ENCODE measurements at regions not wholly inside any gene's neighbourhood (a gene's known extent, or its start where the extent isn't known, plus 50 kb on each side); places are given as distances from the start of the nearest gene placed in this dataset.

DNA sequence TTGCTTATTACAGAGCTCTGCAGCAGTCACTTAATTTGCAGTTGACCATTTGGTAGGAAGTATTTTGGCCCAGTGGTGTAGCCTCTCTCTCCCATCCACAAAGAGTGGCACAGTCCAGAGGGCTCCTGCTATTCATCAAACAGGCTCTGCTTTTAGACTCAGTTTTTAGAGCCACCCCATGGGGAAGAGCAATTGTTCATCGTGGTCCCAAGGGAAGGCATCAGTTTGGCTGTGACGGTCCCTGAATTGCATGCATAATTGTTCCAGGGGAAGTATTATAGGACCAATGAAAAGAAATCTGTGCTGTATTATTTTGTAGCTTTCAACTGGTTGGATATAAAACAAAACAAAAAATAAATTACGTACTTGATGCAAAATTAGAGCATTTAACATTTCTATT, 799.0 kb downstream of the DACH1 start:
- no peak for ATAC-seq

DNA sequence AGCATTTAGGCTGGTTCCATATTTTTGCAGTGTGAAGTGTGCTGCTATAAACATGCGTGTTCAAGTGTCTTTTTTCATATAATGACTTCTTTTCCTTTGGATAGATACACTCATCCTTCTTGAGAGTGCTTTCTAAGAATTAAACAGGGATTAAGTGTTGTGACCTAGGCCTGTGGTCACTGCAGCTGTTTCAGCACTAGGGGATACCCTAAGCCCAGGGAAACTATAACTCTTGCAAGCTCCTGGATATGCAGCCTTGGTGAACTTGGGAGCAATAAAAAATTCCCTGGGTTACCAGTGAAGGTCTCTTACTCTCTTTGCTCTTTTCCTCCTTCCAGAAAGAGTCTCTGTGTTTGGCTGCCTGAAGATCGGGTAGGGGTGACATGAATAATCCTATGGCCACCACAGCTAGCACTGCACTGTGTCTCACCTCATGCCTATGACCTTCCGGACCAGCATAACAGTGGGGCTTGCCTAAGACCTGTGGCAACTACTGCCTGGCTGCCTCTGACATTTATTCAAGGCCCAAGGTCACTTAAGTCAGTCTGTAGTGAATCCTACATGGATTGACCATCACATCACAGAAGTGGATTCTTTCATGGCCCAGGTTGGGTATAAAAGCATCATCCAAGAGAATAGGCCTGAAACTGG, 799.7 kb downstream of the DACH1 start:
- ATAC-seq = no peak

DNA sequence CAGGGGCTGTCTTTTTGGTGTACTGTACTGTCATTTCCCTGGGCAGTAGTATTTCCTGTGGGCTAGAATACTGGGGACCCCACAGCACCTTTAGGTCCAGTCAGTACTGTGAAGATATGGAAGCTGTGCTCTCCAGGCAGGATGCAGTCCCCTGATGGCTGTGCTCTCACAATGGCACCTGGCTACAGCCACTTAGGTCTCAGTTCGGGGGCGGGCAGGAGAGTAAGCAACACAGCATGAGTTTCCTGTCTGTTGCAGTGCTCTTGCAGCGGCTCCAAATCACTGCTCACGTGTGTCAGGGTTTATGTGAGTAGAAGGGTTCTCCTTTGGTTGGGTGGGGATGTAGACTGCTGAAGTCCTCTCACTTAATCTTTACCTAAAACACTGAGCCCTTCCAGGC, 810.4 kb downstream of the DACH1 start:
- no peak for ATAC-seq

DNA sequence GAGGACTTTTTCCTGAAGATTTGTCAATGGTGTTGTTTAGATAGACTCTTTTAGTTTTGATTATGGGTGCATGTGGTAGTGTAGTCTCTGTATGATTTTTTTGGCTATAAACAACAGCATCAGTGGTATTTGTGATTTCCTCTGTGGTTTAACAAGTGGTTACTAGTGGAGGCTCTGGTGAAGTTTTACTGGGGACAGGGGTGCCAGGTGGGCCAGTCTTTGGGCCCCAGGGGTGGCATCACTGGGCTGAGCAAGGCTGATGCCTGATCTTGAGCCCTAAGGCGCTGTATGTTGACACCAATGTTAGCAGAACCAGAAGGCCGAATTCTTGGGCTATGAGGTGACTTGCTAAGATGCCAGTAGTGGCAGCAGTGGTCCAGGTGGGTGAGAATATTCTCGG, 811.4 kb downstream of the DACH1 start:
- ATAC-seq = no peak

DNA sequence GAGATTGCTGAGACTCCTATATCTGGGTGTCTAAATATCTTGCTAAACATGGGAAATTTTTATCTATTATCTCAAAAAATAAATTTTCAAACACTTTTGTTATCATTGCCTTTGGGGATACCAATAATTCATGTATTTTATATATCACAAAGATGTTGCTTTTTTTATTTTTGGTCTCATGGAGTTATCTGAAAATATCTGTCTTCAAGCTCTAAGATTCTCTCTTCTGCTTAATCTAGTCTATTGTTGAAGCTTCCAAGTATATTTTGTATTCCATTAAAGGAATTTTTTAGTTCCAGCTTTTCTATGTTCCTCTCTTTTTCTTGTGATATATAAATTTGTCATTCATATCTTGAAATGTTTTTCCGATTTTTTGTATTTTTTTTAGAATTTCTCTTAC, 812.0 kb downstream of the DACH1 start:
- ATAC-seq = no peak

DNA sequence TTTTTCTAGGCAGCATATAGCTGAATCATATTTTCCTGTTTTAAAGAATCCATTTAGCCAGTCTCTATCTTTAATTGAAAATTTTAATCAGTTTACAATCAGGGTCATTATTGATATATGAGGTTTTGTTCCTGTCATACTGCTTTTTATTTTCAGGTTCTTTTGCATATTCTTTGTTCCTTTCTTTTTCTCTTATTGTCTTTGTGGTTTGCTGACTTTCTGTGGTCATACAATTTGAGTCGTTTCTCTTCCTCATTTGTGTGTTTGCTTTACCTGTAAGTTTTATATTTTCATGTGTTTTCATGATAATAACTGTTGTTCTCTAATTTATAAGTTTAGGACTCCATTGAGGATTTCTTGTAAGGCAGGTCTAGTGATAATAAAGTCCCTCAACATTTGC, 812.6 kb downstream of the DACH1 start:
- ATAC-seq = no peak

DNA sequence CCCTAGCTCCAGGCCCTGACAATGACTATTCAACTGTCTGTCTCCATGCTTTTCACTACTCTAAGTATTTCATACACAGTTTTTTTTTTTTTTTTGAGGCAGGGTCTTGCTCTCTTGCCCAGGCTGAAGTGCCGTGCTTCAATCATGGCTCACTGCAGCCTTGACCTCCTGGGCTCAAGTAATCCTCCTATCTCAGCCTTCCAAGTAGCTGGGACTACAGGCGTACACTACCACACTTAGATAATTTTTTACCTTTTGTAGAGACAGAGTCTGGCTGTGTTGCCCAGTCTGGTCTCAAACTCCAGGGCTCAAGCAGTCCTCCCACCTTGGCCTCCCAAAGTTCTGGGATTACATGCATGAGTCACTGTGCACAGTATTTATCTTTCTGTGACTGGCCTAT, 815.4 kb downstream of the DACH1 start:
- ATAC-seq = no peak

DNA sequence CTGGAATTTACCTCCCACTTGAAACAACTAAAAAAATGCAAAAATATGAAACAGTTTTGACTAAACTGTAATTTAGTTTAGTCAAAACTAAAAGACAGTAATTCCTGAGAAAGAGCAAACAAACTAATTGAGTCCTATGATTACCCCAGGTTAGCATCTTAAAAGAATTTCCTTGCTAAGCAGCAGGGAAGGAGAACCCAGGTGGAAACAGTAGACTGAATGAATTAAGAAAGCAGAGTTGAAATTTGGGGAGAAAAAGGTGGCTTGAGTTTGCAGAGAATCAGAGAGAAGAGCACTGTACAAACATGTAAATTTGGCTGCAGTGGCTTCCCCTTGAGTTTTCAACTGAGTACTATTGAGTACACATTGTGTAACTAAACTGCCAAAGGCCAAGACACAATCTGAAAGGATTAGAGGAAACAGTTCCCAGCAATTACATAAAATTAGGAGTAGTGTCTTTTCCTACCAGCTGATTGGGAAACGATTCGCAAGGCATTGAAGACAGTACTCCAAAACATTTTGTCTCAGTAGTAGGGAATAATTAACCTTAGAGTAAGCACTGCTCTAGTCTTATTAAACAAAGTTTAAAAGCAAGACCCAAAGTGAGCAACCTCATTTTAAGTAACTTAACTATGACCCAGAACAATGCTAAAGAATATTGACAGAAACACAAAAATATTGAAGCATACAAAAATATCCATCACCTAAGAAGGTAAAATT, 820.5 kb downstream of the DACH1 start:
- no peak for ATAC-seq

DNA sequence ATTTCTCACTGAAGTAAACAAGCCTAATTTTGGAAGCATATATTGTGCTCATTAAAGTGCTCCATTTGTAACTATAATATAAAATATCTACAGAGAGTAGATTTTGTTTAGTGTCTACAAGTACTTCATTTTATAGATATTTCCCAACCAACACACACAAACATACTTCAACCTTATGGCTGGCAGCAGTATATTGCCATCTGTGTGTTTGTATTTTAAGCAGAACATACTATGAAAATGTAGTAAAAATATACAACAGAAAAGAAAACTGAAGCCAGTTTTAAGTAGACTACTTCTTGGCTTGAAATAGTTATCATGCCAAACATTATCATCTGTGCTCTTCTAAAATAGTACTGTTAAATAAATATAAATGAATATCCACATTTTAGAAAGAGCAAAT, 821.9 kb downstream of the DACH1 start:
- ATAC-seq = no peak

DNA sequence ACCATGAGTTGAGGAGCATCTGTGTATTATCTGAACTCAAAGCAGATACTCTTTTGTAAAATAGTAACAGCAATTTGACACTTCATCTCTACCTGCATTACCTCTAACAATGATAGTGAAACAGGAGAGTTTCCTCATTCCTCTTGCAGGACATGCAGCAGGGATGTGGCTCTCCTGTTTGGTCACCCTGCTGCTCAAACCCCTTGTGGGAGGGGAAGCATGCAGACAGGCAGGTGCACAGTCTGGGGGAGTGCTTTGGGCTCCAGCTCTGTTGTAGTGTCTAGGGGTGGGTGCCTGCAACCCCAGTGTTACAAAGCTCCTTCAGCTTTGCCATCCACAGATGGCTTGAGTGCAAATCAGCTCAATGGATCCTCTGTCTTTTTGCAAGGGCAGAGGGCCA, 827.6 kb downstream of the DACH1 start:
- ATAC-seq = no peak

DNA sequence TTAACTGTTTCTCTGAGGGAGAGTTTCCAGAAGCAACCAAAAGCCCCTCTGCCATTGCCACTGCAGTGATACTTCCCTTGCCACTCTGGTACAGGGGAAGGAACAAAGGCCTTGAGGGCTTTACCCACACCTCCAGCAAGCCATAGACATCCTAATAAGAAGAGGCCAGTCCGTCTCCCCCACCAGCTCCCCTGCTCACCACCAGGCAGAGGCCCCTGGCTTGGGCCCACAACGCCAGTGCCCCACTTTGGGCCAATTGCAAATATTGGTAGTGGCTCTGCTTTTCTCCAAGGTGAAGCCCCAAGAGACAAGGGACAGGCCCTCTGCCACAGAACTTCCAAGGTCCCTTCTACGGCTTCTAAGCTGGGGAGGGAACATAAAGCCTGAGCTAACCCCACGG, 833.0 kb downstream of the DACH1 start:
- no peak for ATAC-seq

DNA sequence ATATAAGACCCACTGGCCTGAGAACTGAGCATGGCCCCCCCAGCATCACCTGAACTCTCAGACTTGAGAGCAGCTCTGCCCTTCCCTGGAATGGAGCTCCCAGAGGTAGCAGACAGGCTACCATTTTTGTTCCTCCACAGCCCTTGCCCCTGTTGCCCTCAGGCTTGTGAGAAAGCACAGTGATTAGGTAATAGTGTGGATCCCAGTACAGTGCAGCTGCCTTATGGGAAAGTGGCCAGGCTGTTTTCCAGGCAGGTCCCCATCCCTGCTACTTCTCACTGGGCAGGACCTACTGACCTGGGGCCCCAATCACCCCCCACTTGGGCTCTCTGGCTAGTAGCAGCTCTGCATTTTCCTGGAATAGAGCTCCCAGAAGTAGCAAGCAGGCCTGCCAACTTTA, 834.0 kb downstream of the DACH1 start:
- no peak for ATAC-seq

DNA sequence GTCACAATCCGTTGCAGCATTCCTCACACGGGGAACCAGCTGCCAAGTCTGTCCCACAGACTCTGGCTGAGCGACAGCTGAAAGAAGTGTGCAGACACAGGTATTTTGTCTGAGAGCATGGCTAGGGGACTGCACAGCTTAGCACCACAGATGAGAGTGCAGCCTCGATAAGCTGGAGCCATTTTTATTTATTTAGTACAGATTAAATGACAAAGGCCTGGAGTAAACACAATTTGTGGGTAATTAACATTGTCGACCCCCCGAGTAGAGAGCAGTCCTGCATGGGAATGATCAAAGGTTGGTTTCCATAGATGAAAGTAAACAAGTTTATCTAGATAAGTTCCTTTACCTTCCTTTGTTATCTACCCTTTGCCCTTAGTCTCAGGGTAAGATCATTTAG, 836.2 kb downstream of the DACH1 start:
- no peak for ATAC-seq

DNA sequence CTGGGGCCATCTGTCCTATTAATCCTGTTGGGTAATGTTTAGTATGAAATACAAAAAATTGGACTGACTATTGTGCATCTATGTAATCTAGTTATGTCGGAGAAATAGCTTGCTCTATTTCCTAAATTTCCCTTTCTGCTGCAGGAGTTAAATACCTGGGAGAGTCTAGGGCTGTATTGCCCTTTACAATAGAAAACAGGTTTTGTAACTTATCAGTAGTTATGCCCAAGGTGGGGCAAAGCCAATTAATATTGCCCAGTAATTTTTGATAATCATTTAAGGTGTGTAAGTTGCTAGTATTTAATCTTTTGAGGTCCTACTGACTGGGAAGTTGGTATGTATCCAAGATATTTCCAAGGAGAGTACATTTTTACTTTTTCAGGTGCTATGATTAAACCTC, 838.1 kb downstream of the DACH1 start:
- ATAC-seq = no peak

DNA sequence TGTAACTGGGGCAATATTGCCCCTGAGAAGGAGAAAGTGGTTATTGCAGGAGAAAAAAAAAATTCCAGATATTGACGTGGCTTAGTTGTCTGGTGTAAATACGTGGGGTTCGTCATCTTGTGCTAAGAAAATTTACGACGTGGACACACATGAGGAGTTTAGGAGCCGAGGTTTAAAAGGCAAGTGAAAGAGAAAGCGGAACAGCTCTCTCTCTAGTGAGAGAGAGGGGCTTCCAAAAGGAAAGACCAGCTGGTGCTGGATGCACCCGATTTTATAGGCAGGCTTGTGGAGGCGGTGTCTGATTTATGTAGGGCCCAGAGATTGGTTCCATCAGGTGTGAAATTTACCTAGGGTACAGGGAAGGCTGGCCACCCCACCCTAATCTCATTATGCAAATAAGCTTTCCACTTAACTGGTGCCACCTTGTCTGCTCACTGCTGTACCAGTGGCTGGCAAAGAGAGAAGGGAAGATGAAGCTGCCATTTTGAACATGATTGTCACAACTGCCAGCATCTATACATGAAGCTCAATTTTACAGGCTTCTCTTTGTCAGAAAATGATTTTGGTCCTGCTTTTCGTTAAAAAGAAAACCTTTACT, 845.1 kb downstream of the DACH1 start:
- no peak for ATAC-seq

DNA sequence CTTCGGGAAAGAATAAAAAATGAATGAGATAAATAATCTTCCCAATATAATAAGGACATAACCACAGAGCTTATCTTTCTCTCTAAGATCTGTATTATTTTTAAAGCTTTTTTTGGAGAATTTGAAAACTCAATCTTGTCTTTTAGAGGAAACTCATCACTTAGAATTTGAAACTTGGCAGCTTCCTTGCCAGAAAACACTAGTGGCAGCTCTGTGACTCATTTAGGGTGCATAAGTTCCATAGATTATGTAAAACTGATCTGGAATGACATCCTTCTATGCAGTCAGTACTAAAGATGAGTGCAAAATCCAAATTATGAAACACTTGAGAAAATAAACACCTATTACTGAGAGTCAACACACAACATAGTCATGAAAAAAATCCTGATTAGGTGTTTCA, 848.0 kb downstream of the DACH1 start:
- no peak for ATAC-seq

DNA sequence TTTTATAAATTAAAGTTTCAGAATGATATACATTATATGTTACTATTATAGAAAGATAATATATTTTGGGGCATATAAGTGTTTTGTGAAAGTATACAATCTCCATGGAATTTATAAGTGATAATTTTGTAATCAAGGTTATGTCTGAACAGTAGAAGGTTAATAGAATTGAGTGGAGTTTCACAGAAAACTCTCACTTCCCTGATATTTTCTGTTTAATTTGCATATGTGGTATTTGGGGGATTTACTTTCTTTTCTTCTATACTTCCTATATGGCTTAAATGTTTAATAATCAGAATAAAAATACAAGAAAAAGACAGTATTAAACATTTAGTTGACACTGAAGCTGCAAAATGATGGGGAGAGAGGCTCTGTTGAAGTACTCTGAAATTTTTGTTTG, 848.5 kb downstream of the DACH1 start:
- ATAC-seq = no peak

DNA sequence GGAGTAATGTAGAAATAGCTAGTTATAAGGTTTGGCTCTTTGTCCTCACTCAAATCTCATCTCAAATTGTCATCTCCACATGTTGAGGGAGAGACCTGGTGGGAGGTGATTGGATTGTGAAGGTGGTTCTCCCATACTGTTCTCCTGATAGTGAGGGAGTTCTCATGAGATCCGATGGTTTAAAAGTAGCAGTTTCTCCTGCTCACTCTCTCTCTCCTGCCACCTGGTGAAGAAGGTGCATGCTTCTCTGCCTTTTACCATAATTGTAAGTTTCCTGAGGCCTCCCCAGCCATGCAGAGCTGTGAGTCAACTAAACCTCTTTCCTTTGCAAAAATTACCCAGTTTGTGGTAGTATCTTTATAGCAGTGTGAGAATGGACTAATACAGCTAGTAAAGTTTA, 849.4 kb downstream of the DACH1 start:
- no peak for ATAC-seq

DNA sequence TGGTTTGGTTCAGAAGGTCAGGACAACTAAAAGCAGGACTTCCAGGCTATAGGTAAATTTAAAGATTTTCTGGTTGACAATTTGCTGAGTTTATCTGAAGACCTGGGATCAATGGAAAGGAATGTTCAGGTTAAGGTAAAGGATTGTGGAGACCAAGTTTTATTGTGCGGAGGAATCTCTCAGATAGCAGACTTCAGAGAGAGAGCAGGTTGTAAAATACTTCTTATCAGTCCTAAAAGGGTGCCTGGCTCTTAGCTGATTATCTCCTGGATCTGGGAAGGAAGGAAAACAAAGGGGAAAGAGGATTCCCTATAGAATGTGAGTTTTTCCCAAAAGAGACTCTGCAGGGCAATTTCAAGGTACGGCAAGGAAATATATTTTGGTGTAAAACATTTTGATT, 851.5 kb downstream of the DACH1 start:
- no peak for ATAC-seq

DNA sequence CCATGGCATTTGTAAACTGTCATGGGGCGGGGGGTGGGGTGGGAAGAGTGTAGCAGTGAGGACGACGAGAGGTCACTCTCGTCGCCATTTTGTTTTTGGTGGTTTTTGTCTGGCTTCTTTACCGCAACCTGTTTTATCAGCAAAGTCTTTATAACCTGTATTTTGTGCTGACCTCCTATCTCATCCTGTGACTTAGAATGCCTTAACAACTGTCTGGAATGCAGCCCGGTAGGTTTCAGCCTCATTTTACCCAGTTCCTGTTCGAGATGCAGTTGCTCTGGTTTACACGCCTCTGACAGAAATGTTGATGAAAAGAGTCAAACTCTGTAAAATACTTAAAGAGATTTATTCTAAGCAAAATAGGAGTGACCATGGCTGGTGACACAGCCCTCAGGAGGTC, 852.0 kb downstream of the DACH1 start:
- ATAC-seq = no peak

DNA sequence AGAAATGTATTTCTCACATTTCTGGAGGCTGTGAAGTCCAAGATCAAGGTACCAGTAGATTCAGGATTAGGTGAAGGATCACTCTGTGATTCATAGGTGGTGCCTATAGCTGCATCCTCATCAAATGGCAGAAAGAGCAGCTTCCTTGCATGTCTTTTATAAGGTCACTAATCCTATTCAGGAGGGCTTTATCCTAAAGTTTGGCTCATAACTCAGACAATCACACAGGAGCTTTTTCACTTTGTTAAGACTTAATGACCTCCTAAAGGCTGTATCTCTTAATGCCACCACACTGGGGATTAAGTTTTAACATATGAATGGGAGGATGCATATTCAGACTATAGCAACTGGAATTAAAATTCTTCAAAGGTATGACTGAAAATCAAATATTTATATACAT, 861.1 kb downstream of the DACH1 start:
- ATAC-seq = no peak

DNA sequence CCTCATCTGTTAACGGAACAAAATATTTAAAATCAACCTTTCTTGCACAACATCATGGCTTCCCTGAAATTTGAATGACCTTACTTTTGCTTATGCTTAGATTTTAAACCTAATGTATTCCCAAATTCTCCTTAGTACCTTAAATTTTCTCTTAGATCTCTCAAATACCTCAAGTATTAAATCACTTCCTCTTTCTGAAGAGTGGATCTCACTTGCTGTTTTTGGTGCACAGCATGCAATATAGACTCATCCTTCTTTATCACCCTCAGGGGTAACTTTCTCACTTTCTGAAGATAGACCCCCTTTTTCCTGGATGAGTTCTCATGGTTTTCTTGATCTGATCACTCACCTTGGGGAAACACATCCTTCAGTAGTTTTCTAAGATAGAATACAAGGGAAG, 871.7 kb downstream of the DACH1 start:
- ATAC-seq = no peak

DNA sequence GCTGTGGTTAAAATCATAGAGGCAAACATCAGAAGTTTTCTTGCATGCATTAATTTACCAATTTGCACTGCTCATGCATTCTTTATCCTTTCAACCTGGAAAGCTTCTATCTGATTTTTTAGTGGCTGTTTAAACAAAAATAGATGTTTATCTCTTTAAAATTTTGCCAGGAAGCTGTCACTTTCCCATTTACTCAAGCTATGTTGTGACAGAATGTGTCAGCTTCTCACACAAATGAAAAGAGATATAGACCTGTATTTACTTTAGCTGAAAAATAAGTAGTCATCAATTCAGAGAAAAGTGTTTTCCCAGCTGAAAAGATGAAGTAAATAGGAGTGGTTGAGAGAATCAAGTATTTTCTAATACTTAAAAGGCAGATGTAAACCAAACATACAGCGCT, 872.8 kb downstream of the DACH1 start:
- no peak for ATAC-seq

DNA sequence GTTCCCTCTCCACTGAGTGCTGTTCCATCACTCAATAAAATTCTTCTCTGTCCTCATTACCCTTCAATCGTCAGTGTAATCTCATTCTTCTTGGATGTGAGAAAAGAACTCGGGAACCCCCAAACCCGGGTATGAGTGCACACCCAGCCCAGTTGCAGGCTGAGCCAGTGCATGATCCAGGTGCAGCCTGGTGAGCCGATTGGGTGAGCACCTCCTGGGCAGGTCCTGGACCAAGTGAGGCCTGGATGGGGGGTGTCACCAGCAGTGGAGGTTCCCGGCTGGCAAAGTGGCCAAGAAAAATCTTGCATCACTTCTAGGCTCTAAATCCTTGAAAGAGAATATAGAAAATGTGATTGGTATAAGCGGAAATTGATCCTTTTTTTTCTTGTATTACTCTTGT, 878.8 kb upstream of the KLHL1 start:
- ATAC-seq = no peak

DNA sequence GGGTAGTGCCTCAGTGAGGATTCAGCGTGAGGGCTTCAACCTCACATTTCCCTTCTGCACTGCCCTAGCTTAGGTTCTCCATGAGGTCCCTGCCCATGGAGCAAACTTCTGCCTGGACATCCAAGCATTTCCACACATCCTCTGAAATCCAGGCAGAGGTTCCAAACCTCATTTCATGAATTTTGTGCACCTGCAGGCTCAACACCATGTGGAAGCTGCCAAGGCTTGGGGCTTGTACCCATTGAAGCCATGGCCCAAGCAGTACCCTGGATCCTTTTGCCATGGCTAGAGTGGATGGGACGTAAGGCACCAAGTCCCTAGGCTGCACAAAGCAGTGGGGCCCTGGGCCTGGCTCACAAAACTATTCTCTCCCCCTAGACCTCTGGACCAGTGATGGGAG, 877.1 kb upstream of the KLHL1 start:
- no peak for ATAC-seq

Measured in esophagus mucosa (tissue), 1 donor.